HepG2 (cell line): ENCODE measurements at regions not wholly inside any gene's neighbourhood (a gene's known extent, or its start where the extent isn't known, plus 50 kb on each side); places are given as distances from the start of the nearest gene placed in this dataset.

ENCODE experiments used
- ATAC-seq: fragments of 200-7000 bp; cut with Tn5 transposase; 3 replicates; pipeline ENCODE4 v1.9.1; 2020; ENCODE audit warnings: mild to moderate bottlenecking, moderate library complexity
- BruUV-seq: library from RNA; stranded (reverse); fragments of 400-500 nt; replicated peaks from 2 replicates; lab custom pipeline; 2021; lab: Mats Ljungman, UMichigan
- CTCF ChIA-PET: fragments of 300-600 bp; formaldehyde crosslinking; extraction: SDS; loops from one replicate; lab custom pipeline; 2021; ENCODE audit warnings: low total read pairs, inconsistent platforms, low intra/inter-chr PET ratio; lab: Yijun Ruan, JAX
- POLR2A ChIA-PET: fragments of 350-600 bp; sonication (Branson Sonifier 250); formaldehyde crosslinking; loops from one replicate; lab custom pipeline; 2020; ENCODE audit warnings: antibody characterized with exemption, inconsistent platforms; lab: Yijun Ruan, JAX
- DNase-seq: peaks from one replicate; pipeline ENCODE4 v3.0.0-alpha.2; 2015; ENCODE audit warnings: low spot score
- FAIRE-seq: peaks from 3 replicates; lab custom pipeline; 2011; peaks lifted over from hg19 to GRCh38; lab: Jason Lieb, UNC
- H2AFZ ChIP-seq: one replicate; pipeline ENCODE4 v1.6.1; 2011; ENCODE audit warnings: low read length, inconsistent platforms
- H3K27ac ChIP-seq: fragments of 300-600 bp; 3 replicates; pipeline ENCODE4 v1.8.0; 2011; ENCODE audit warnings: mixed run types, mild to moderate bottlenecking, mixed read lengths, low read length, inconsistent platforms; ENCODE audit not compliant: insufficient read depth; ENCODE audit errors: extremely low read length
- H3K27me3 ChIP-seq, 2 experiments: fragments of 200-600 bp in 1 of 2; 2 replicates in 1 of 2; 3 replicates in 1 of 2; pipeline versions ENCODE4 v1.6.0 to v1.8.0; 2011; ENCODE audit warnings: low read length in 2 of 2, mild to moderate bottlenecking in 2 of 2, moderate library complexity in 2 of 2, inconsistent platforms in 1 of 2; ENCODE audit not compliant: insufficient read depth in 2 of 2, control insufficient read depth in 1 of 2
- H3K36me3 ChIP-seq, 2 experiments: fragments of 200-600 bp in 1 of 2; replicated peaks in 1 of 2; 2 replicates in 1 of 2; 3 replicates in 1 of 2; pipeline versions ENCODE4 v1.5.1 to v1.8.0; 2011; ENCODE audit warnings: low read length in 2 of 2, inconsistent platforms in 1 of 2; ENCODE audit not compliant: insufficient read depth in 2 of 2, control insufficient read depth in 1 of 2
- H3K4me1 ChIP-seq: 2 replicates; pipeline ENCODE4 v1.5.1; 2012; ENCODE audit warnings: low read length, inconsistent platforms; ENCODE audit not compliant: insufficient read depth
- H3K4me2 ChIP-seq: 2 replicates; pipeline ENCODE4 v1.6.0; 2011; ENCODE audit warnings: low read depth, low read length, inconsistent platforms
- H3K4me3 ChIP-seq, 3 experiments: fragments of 200-600 bp in 1 of 3; sonication (generic), shearing (Covaris generic) in 1 of 3; replicated peaks in 1 of 3; 2 replicates each; pipeline ENCODE4 v1.5.1; 2011 to 2016; ENCODE audit warnings: low read length in 3 of 3, inconsistent platforms in 2 of 3, low read depth in 2 of 3, mild to moderate bottlenecking in 2 of 3, control low read depth in 1 of 3, mixed read lengths in 1 of 3; ENCODE audit not compliant: insufficient read depth in 1 of 3
- H3K79me2 ChIP-seq: one replicate; pipeline ENCODE4 v1.6.1; 2011; ENCODE audit warnings: low read length, inconsistent platforms; ENCODE audit not compliant: insufficient read depth
- H3K9ac ChIP-seq: 2 replicates; pipeline ENCODE4 v1.6.0; 2011; ENCODE audit warnings: mild to moderate bottlenecking, low read depth, low read length, inconsistent platforms; ENCODE audit not compliant: insufficient read depth
- H3K9me3 ChIP-seq: 2 replicates; pipeline ENCODE4 v1.5.1; 2012; ENCODE audit warnings: mild to moderate bottlenecking, low read length
- H4K20me1 ChIP-seq: 2 replicates; pipeline ENCODE4 v1.6.0; 2011; ENCODE audit warnings: inconsistent platforms, mild to moderate bottlenecking, low read length, moderate library complexity; ENCODE audit not compliant: insufficient read depth
- FIP1L1 ChIP-seq: fragments of 200-400 bp; formaldehyde crosslinking; IDR thresholded peaks from 2 replicates; pipeline ENCODE4 v1.6.1; 2018; ENCODE audit warnings: low read depth, mild to moderate bottlenecking, low read length, moderate library complexity, borderline replicate concordance; ENCODE audit not compliant: insufficient read depth
- HNRNPK ChIP-seq: fragments of 200-400 bp; formaldehyde crosslinking; IDR thresholded peaks from 2 replicates; pipeline ENCODE4 v1.6.1; 2018; ENCODE audit warnings: low read length, low read depth, moderate library complexity, mild to moderate bottlenecking; ENCODE audit not compliant: poor library complexity, severe bottlenecking
- PRDM10 ChIP-seq: sonication (generic); formaldehyde crosslinking; IDR thresholded peaks from 2 replicates; pipeline ENCODE4 v1.4.0; 2020; ENCODE audit warnings: low read depth, missing genetic modification reagents
- ZNF101 ChIP-seq: sonication (generic); formaldehyde crosslinking; IDR thresholded peaks from 2 replicates; pipeline ENCODE4 v1.4.0; 2020; ENCODE audit warnings: mild to moderate bottlenecking, low read depth, missing genetic modification reagents, borderline replicate concordance
- ZNF513 ChIP-seq: sonication (generic); formaldehyde crosslinking; conservative IDR thresholded peaks from 2 replicates; pipeline ENCODE4 v1.5.0; 2020; ENCODE audit warnings: missing genetic modification reagents
- WGBS: methylation state at CpG from one replicate; pipeline ENCODE4 v1.1.6; 2017; ENCODE audit warnings: low lambda C conversion rate; 5-methylcytosine and 5-hydroxymethylcytosine counted together
- in situ Hi-C: cut with HindIII; loops from 2 replicates; pipeline ENCODE4 v1.10.0; 2017; ENCODE audit warnings: low pct_unique_long_range_greater_than_20kb; ENCODE audit not compliant: extremely low pct_ligation_motif_present
- intact Hi-C: fragments of 100-400 bp; cut with micrococcal nuclease; formaldehyde crosslinking; loops from one replicate; pipeline ENCODE4 v1.10.0; 2022; ENCODE audit not compliant: unreplicated experiment

- Histone ChIP-seq H2AFZ (no peak overlapping the region), H3K9me3 (peaks cover 5% of the 10 kb centered on the region), H3K9ac (no peak overlapping the region), H3K27ac (no peak overlapping the region), H3K27me3 (no peaks in the 10 kb centered on the region), H3K4me1 (no peaks in the 10 kb centered on the region), H3K4me3 (no peak overlapping the region), H3K4me2 (no peak overlapping the region), H4K20me1 (no peaks in the 10 kb centered on the region), H3K36me3 (no peaks in the 10 kb centered on the region), H3K79me2 (no peaks in the 10 kb centered on the region)
- TF ChIP-seq FIP1L1, result no peak
- TF ChIP-seq PRDM10 (CRISPR knock-in tag), result no peak
- TF ChIP-seq ZNF101 (CRISPR knock-in tag), result no peak
- no peak for TF ChIP-seq HNRNPK
- TF ChIP-seq ZNF513 (CRISPR knock-in tag), result no peak
- DNase-seq (no peak), ATAC-seq (no peak), FAIRE-seq (no peak)
- in situ Hi-C loops, result no loop called here
- intact Hi-C loops, result no loop called here
- WGBS, result 6% methylated on average over 3 of the region's 3 CpGs
- POLR2A ChIA-PET, result no interaction called here
- CTCF ChIA-PET, result no interaction called here
- no TSS peak for BruUV-seq
Measured at GRCh38 chr18:61248589-61248988, 84.6 kb upstream of the CDH20 start.
